ENCODE measurements at regions not wholly inside any gene's neighbourhood (a gene's known extent, or its start where the extent isn't known, plus 50 kb on each side); places are given as distances from the start of the nearest gene placed in this dataset.

DNA sequence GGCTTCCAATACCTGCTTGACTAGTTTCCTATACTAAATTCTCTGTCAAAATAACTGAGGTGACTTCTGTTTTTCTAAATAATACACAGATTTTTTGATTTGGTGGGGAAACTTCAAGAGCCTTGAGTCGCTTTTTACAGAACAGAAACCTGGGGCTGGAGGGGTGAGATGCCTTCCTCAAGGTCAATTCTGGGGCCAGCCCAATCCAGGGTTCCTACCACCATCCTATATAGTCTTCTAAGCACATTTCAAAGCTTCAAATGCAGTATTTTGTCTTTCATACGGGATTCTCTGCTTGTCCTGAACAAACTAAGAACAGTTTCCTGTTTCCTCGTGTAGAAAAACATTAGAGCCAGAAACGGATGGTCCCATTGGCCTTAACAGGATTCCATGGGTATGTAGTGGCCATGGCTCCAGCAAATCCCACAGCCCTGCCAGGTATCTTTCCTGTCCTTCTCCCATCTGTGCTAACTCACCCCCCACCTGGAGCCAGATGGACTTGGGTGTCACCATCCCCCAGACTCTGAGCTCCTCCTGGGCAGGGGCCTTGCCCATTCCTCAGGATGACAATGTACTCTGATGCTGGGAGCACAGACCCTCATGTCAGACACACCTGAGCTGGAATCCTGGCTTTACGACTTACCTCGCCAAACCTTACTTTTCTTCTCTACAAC, 146.9 kb downstream of the KLF13 start:
- TF ChIP-seq, protein P1, sequence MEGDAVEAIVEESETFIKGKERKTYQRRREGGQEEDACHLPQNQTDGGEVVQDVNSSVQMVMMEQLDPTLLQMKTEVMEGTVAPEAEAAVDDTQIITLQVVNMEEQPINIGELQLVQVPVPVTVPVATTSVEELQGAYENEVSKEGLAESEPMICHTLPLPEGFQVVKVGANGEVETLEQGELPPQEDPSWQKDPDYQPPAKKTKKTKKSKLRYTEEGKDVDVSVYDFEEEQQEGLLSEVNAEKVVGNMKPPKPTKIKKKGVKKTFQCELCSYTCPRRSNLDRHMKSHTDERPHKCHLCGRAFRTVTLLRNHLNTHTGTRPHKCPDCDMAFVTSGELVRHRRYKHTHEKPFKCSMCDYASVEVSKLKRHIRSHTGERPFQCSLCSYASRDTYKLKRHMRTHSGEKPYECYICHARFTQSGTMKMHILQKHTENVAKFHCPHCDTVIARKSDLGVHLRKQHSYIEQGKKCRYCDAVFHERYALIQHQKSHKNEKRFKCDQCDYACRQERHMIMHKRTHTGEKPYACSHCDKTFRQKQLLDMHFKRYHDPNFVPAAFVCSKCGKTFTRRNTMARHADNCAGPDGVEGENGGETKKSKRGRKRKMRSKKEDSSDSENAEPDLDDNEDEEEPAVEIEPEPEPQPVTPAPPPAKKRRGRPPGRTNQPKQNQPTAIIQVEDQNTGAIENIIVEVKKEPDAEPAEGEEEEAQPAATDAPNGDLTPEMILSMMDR (IDR thresholded peaks at IDR 0.05), result no peak
- TF ChIP-seq POLR2A (IDR thresholded peaks at IDR 0.05), result no peak

Data from right lobe of liver (tissue), 4 donors.